ENCODE measurements at regions not wholly inside any gene's neighbourhood (a gene's known extent, or its start where the extent isn't known, plus 50 kb on each side); places are given as distances from the start of the nearest gene placed in this dataset.

DNA sequence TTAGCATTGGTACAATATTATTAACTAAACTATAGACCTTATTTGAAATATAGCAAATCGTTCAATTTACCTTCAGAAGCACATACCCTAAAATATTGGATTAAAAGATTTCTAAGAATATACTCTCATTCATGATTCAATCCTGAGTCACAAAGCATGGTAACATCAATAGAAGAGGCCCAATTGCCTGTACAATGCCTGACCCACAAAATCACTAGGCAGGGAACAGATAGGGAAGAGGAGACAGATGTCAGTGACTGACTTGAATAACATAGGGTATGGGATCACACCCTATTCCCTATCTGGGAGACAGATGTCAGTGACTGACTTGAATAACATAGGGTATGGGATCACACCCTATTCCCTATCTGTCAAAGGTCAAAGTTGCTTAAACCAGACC lies 611.6 kb upstream of the VRK2 start:
- DNase-seq = peak; percentile 10
- no peaks in the 10 kb centered on the region for H3K79me2 ChIP-seq (ENCODE audit: insufficient read depth)
- WGBS, 2 experiments (ENCODE audit: low coverage in 1 of 2, low lambda C conversion rate in 2 of 2, missing lambda C conversion rate in 2 of 2) = 22 to 27% methylated on average over 1 of the region's 1 CpG
- no peaks in the 10 kb centered on the region for H3K27me3 ChIP-seq (replicated peaks; ENCODE audit: insufficient read depth)
- H2AFZ ChIP-seq = no peak overlapping the region
- no peaks in the 10 kb centered on the region for H4K20me1 ChIP-seq (ENCODE audit: insufficient read depth)
- no peaks in the 10 kb centered on the region for H3K4me1 ChIP-seq (ENCODE audit: insufficient read depth)
- H3K4me3 ChIP-seq = no peak overlapping the region
- no peaks in the 10 kb centered on the region for H3F3A ChIP-seq (ENCODE audit: insufficient read depth)
- no peak overlapping the region for H3K9ac ChIP-seq
- TF ChIP-seq EZH2phosphoT487 (IDR thresholded peaks at IDR 0.05; ENCODE audit: insufficient read depth, low read depth) (no peak), EZH2 (IDR thresholded peaks at IDR 0.05; ENCODE audit: insufficient read depth, poor library complexity, severe bottlenecking) (no peak)
- H3K27ac ChIP-seq = no peak overlapping the region
- H3K9me2 ChIP-seq (ENCODE audit: insufficient read depth) = no peaks in the 10 kb centered on the region
- no peak overlapping the region for H3K4me2 ChIP-seq (ENCODE audit: unreplicated experiment)
- no peaks in the 10 kb centered on the region for H3K36me3 ChIP-seq (ENCODE audit: low read depth)
- no peaks in the 10 kb centered on the region for H3K9me3 ChIP-seq (ENCODE audit: low read depth)
- in situ Hi-C loops (cut with MboI) = no loop called here

DNA sequence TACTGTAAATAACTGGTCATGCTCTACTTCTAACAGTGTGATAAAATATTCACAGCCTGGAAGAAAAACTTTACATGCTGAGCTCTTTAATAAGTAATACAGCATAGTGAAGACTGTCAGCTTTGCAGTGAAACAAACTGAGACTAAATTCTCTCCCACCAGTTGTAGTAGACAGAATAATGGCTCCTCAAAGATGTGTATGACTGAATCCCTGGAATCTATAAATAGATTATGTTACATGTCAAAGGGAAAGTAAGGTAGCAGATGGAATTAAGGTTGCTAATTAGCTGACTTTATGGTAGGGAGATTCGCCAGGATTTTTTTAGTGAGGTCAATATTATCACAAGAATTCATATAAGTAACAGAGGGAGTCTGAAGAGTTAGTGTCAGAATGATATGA lies 609.5 kb upstream of the VRK2 start:
- Histone ChIP-seq H3K9ac (no peak overlapping the region), H3K79me2 (ENCODE audit: insufficient read depth) (no peaks in the 10 kb centered on the region), H3K27ac (no peak overlapping the region), H3K9me2 (ENCODE audit: insufficient read depth) (no peaks in the 10 kb centered on the region), H3K4me2 (ENCODE audit: unreplicated experiment) (no peak overlapping the region), H3K27me3 (replicated peaks; ENCODE audit: insufficient read depth) (no peaks in the 10 kb centered on the region), H3F3A (ENCODE audit: insufficient read depth) (no peaks in the 10 kb centered on the region), H2AFZ (no peak overlapping the region), H3K4me1 (ENCODE audit: insufficient read depth) (no peaks in the 10 kb centered on the region), H3K36me3 (ENCODE audit: low read depth) (no peaks in the 10 kb centered on the region), H4K20me1 (ENCODE audit: insufficient read depth) (no peaks in the 10 kb centered on the region), H3K4me3 (no peak overlapping the region), H3K9me3 (ENCODE audit: low read depth) (no peaks in the 10 kb centered on the region)
- WGBS, 2 experiments (ENCODE audit: low coverage in 1 of 2, low lambda C conversion rate in 2 of 2, missing lambda C conversion rate in 2 of 2) = 0 to 7% methylated on average over 1 of the region's 1 CpG
- no peak for DNase-seq
- in situ Hi-C loops (cut with MboI) = no loop called here
- TF ChIP-seq EZH2phosphoT487 (IDR thresholded peaks at IDR 0.05; ENCODE audit: insufficient read depth, low read depth) = no peak
- no peak for TF ChIP-seq EZH2 (IDR thresholded peaks at IDR 0.05; ENCODE audit: insufficient read depth, poor library complexity, severe bottlenecking)

DNA sequence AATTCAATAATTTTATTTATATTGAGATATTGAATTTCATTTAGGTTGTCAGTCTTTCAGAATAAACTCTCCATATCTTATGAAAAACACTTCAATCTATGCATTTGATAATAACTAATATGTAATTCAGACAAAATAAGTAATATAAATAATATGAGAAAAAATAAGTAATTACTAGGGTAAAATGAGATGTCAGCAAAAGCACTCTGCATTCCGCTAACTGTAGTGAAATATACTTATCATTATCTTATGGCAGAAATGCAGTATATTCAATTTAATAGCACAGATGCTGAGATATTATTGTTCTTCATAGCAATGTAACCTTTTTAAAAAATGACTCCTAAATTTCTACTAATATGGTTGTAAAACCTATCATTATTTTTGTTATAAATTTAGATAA lies 606.2 kb upstream of the VRK2 start:
- no peak overlapping the region for H3K9ac ChIP-seq
- no peaks in the 10 kb centered on the region for H3K27me3 ChIP-seq (replicated peaks; ENCODE audit: insufficient read depth)
- H3K79me2 ChIP-seq (ENCODE audit: insufficient read depth) = no peaks in the 10 kb centered on the region
- H3K9me2 ChIP-seq (ENCODE audit: insufficient read depth) = no peaks in the 10 kb centered on the region
- H4K20me1 ChIP-seq (ENCODE audit: insufficient read depth) = no peaks in the 10 kb centered on the region
- in situ Hi-C loops (cut with MboI) = no loop called here
- H3K9me3 ChIP-seq (ENCODE audit: low read depth) = no peaks in the 10 kb centered on the region
- no peak overlapping the region for H3K27ac ChIP-seq
- DNase-seq = no peak
- no peak overlapping the region for H3K4me3 ChIP-seq
- TF ChIP-seq EZH2 (IDR thresholded peaks at IDR 0.05; ENCODE audit: insufficient read depth, poor library complexity, severe bottlenecking) (no peak), EZH2phosphoT487 (IDR thresholded peaks at IDR 0.05; ENCODE audit: insufficient read depth, low read depth) (no peak)
- no peak overlapping the region for H3K4me2 ChIP-seq (ENCODE audit: unreplicated experiment)
- 38 to 44% methylated on average over 1 of the region's 1 CpG for WGBS, 2 experiments (ENCODE audit: low coverage in 1 of 2, low lambda C conversion rate in 2 of 2, missing lambda C conversion rate in 2 of 2)
- H2AFZ ChIP-seq = no peak overlapping the region
- H3K36me3 ChIP-seq (ENCODE audit: low read depth) = no peaks in the 10 kb centered on the region
- H3K4me1 ChIP-seq (ENCODE audit: insufficient read depth) = no peaks in the 10 kb centered on the region
- no peaks in the 10 kb centered on the region for H3F3A ChIP-seq (ENCODE audit: insufficient read depth)

DNA sequence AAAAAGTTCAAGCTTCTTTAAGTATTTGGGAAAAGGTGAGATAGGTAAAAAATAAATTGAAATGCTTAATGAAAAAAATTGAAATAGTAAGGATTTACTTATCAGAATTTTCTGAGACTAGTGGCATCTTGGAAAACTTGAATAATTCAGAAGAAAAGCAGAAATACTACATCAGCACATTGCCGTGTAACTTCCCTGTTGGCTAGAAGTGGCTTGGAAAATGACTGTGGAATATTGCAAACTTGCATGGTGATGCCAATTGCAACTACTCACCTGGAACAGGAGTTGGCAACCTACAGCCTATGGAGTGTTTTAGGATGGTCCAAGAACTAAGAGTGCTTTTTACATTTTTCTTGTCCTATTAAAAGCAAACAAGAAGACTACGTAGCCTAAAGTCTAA lies 603.5 kb upstream of the VRK2 start:
- DNase-seq = no peak
- H3F3A ChIP-seq (ENCODE audit: insufficient read depth) = no peaks in the 10 kb centered on the region
- in situ Hi-C loops (cut with MboI) = no loop called here
- no peak overlapping the region for H3K4me2 ChIP-seq (ENCODE audit: unreplicated experiment)
- H3K9me2 ChIP-seq (ENCODE audit: insufficient read depth) = no peaks in the 10 kb centered on the region
- H3K27ac ChIP-seq = no peak overlapping the region
- TF ChIP-seq EZH2 (IDR thresholded peaks at IDR 0.05; ENCODE audit: insufficient read depth, poor library complexity, severe bottlenecking) (no peak), EZH2phosphoT487 (IDR thresholded peaks at IDR 0.05; ENCODE audit: insufficient read depth, low read depth) (no peak)
- H3K9me3 ChIP-seq (ENCODE audit: low read depth) = no peaks in the 10 kb centered on the region
- no peaks in the 10 kb centered on the region for H3K36me3 ChIP-seq (ENCODE audit: low read depth)
- no peaks in the 10 kb centered on the region for H3K27me3 ChIP-seq (replicated peaks; ENCODE audit: insufficient read depth)
- WGBS, 2 experiments (ENCODE audit: low coverage in 1 of 2, low lambda C conversion rate in 2 of 2, missing lambda C conversion rate in 2 of 2) = 33 to 41% methylated on average over 2 of the region's 2 CpGs
- no peak overlapping the region for H3K9ac ChIP-seq
- H3K4me3 ChIP-seq = no peak overlapping the region
- no peaks in the 10 kb centered on the region for H4K20me1 ChIP-seq (ENCODE audit: insufficient read depth)
- H3K79me2 ChIP-seq (ENCODE audit: insufficient read depth) = no peaks in the 10 kb centered on the region
- no peak overlapping the region for H2AFZ ChIP-seq
- H3K4me1 ChIP-seq (ENCODE audit: insufficient read depth) = no peaks in the 10 kb centered on the region

DNA sequence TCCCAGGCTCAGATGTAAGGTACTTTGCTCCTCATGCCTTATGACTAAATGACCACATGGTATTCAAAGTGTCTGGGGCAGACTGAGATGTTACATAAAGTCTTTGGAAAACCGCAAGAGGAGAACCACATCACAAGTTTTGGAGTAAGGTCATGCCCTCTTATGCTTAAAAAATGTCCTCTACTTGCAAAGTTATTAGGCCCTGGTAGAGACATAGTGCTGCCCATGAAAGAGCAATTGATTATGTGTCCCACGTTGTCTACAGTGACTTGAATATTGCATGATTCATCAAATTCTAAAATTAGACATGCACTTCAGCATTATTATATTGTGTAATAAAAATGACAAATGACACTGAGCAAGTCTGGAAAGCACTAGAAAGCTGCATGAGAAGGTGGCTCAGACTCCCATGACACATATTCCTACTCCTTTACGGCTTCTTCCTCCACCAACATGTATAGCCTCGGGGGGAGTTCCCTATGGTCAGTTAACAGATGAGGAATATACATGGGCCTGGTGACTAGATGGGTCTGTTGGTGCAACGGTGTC lies 602.6 kb upstream of the VRK2 start:
- Histone ChIP-seq H3K27ac (no peak overlapping the region), H3K4me3 (no peak overlapping the region), H3K9ac (no peak overlapping the region), H3K9me3 (ENCODE audit: low read depth) (no peaks in the 10 kb centered on the region), H3F3A (ENCODE audit: insufficient read depth) (no peaks in the 10 kb centered on the region), H3K4me1 (ENCODE audit: insufficient read depth) (no peaks in the 10 kb centered on the region), H3K27me3 (replicated peaks; ENCODE audit: insufficient read depth) (peaks cover 3% of the 10 kb centered on the region; the same call in 1 of the 2 replicates), H2AFZ (no peak overlapping the region), H3K9me2 (ENCODE audit: insufficient read depth) (no peaks in the 10 kb centered on the region), H3K4me2 (ENCODE audit: unreplicated experiment) (no peak overlapping the region), H4K20me1 (ENCODE audit: insufficient read depth) (no peaks in the 10 kb centered on the region), H3K79me2 (ENCODE audit: insufficient read depth) (no peaks in the 10 kb centered on the region), H3K36me3 (ENCODE audit: low read depth) (no peaks in the 10 kb centered on the region)
- in situ Hi-C loops (cut with MboI) = no loop called here
- WGBS, 2 experiments (ENCODE audit: low coverage in 1 of 2, low lambda C conversion rate in 2 of 2, missing lambda C conversion rate in 2 of 2) = 29 to 37% methylated on average over 5 of the region's 5 CpGs
- no peak for TF ChIP-seq EZH2 (IDR thresholded peaks at IDR 0.05; ENCODE audit: insufficient read depth, poor library complexity, severe bottlenecking)
- DNase-seq = peak; percentile 33

Measured in GM23248 (cell line).